SK-N-SH (cell line): ENCODE measurements at regions not wholly inside any gene's neighbourhood (a gene's known extent, or its start where the extent isn't known, plus 50 kb on each side); places are given as distances from the start of the nearest gene placed in this dataset.

Source experiments
- CTCF ChIA-PET: fragments of 300-600, 350-600 bp; formaldehyde crosslinking; extraction: SDS; loops from one replicate; lab custom pipeline; 2021; lab: Yijun Ruan, JAX
- POLR2A ChIA-PET: fragments of 350-600 bp; sonication (Branson Sonifier 250); formaldehyde crosslinking; extraction: SDS; loops from one replicate; lab custom pipeline; 2020; ENCODE audit warnings: antibody characterized with exemption, inconsistent platforms; lab: Yijun Ruan, JAX
- DNase-seq: peaks from one replicate; pipeline ENCODE4 v3.0.0; 2012
- H2AFZ ChIP-seq: fragments of 200-600 bp; sonication (generic); 2 replicates; pipeline ENCODE4 v1.8.1; 2016; ENCODE audit warnings: antibody characterized with exemption, mild to moderate bottlenecking, low read depth
- H3F3A ChIP-seq: fragments of 200-600 bp; sonication (generic); replicated peaks from 2 replicates; pipeline ENCODE3; 2016; ENCODE audit warnings: antibody characterized with exemption, mild to moderate bottlenecking; ENCODE audit not compliant: insufficient read depth
- H3K27ac ChIP-seq, 2 experiments: fragments of 200-500 bp in 1 of 2; fragments of 200-600 bp in 1 of 2; sonication (Bioruptor generic) in 1 of 2; sonication (generic), shearing (Covaris generic) in 1 of 2; 2 replicates each; pipeline versions ENCODE4 v1.5.1 to v1.6.1; 2014 to 2016; ENCODE audit warnings: low read depth in 2 of 2, inconsistent platforms in 1 of 2, low read length in 1 of 2, mild to moderate bottlenecking in 1 of 2, mixed read lengths in 1 of 2
- H3K27me3 ChIP-seq: fragments of 200-600 bp; sonication (generic), shearing (Covaris generic); 2 replicates; pipeline ENCODE4 v1.6.1; 2016; ENCODE audit warnings: mixed run types; ENCODE audit not compliant: insufficient read depth
- H3K36me3 ChIP-seq, 2 experiments: fragments of 200-500 bp in 1 of 2; fragments of 200-600 bp in 1 of 2; sonication (Bioruptor generic) in 1 of 2; sonication (generic) in 1 of 2; replicated peaks in 1 of 2; 2 replicates each; pipeline versions ENCODE3 to v1.5.1; 2014 to 2016; ENCODE audit warnings: low read length in 1 of 2, mild to moderate bottlenecking in 1 of 2; ENCODE audit not compliant: insufficient read depth in 2 of 2, control insufficient read depth in 1 of 2
- H3K4me1 ChIP-seq, 2 experiments: fragments of 200-500 bp in 1 of 2; fragments of 200-600 bp in 1 of 2; sonication (Bioruptor generic) in 1 of 2; sonication (generic), shearing (Covaris generic) in 1 of 2; 2 replicates each; pipeline versions ENCODE4 v1.5.1 to v1.6.1; 2014 to 2016; ENCODE audit warnings: low read depth in 1 of 2, low read length in 1 of 2, mixed run types in 1 of 2; ENCODE audit not compliant: insufficient read depth in 2 of 2, control insufficient read depth in 1 of 2
- H3K4me2 ChIP-seq: fragments of 200-600 bp; sonication (generic), shearing (Covaris generic); 2 replicates; pipeline ENCODE4 v1.6.1; 2017; ENCODE audit warnings: mixed run types
- H3K4me3 ChIP-seq, 2 experiments: fragments of 200-500 bp in 1 of 2; fragments of 200-600 bp in 1 of 2; sonication (Bioruptor generic) in 1 of 2; sonication (generic), shearing (Covaris generic) in 1 of 2; 2 replicates each; pipeline versions ENCODE4 v1.5.1 to v1.8.1; 2014 to 2016; ENCODE audit warnings: low read depth in 2 of 2, inconsistent platforms in 1 of 2, low read length in 1 of 2, mild to moderate bottlenecking in 1 of 2, mixed read lengths in 1 of 2, moderate library complexity in 1 of 2
- H3K79me2 ChIP-seq: fragments of 200-600 bp; sonication (generic); 2 replicates; pipeline ENCODE4 v1.8.1; 2017; ENCODE audit warnings: mild to moderate bottlenecking; ENCODE audit not compliant: insufficient read depth
- H3K9ac ChIP-seq: fragments of 200-600 bp; sonication (generic); 2 replicates; pipeline ENCODE4 v1.6.1; 2017; ENCODE audit warnings: mixed run types
- H3K9me2 ChIP-seq: fragments of 200-600 bp; sonication (generic); 2 replicates; pipeline ENCODE4 v1.6.1; 2017; ENCODE audit warnings: mixed run types
- H3K9me3 ChIP-seq: fragments of 200-600 bp; sonication (generic); 2 replicates; pipeline ENCODE4 v1.6.1; 2017; ENCODE audit warnings: mixed run types, mild to moderate bottlenecking, moderate library complexity
- H4K20me1 ChIP-seq: fragments of 200-600 bp; sonication (generic); 2 replicates; pipeline ENCODE4 v1.6.1; 2017; ENCODE audit warnings: mild to moderate bottlenecking, mixed run types; ENCODE audit not compliant: insufficient read depth
- ELF1 ChIP-seq: IDR thresholded peaks from 2 replicates; pipeline ENCODE4 v1.4.0; 2012
- EP300 ChIP-seq, 2 experiments: IDR thresholded peaks; 2 replicates each; pipeline versions ENCODE4 v1.4.0 to v1.6.1; 2012; ENCODE audit warnings: borderline replicate concordance in 1 of 2, low read depth in 1 of 2, low read length in 1 of 2
- FOSL2 ChIP-seq: IDR thresholded peaks from 2 replicates; pipeline ENCODE4 v1.4.0; 2012; ENCODE audit warnings: low read depth, mild to moderate bottlenecking, moderate library complexity, borderline replicate concordance
- FOXM1 ChIP-seq: IDR thresholded peaks from 2 replicates; pipeline ENCODE4 v1.4.0; 2012; ENCODE audit warnings: low read depth, mild to moderate bottlenecking
- GABPA ChIP-seq: IDR thresholded peaks from 2 replicates; pipeline ENCODE4 v1.4.0; 2012; ENCODE audit warnings: low read depth, mild to moderate bottlenecking
- GATA2 ChIP-seq: sonication (generic); formaldehyde crosslinking; IDR thresholded peaks from 2 replicates; pipeline ENCODE4 v1.5.0; 2020; ENCODE audit warnings: mild to moderate bottlenecking, missing genetic modification reagents
- IRF3 ChIP-seq: fragments of 150-350 bp; IDR thresholded peaks from 2 replicates; pipeline ENCODE4 v1.6.1; 2016; ENCODE audit warnings: mild to moderate bottlenecking, low read depth, low read length
- MAX ChIP-seq: IDR thresholded peaks from 2 replicates; pipeline ENCODE4 v1.4.0; 2012; ENCODE audit warnings: low read depth
- MEF2A ChIP-seq: IDR thresholded peaks from 2 replicates; pipeline ENCODE4 v1.4.0; 2012; ENCODE audit warnings: low read depth, borderline replicate concordance
- MXI1 ChIP-seq: IDR thresholded peaks from 2 replicates; pipeline ENCODE4 v1.6.1; 2012; ENCODE audit warnings: mild to moderate bottlenecking, low read depth, low read length, improper control_type of control experiment
- NRF1 ChIP-seq: IDR thresholded peaks from 2 replicates; pipeline ENCODE4 v1.6.1; 2012; ENCODE audit warnings: low read depth, mild to moderate bottlenecking, low read length
- POLR2AphosphoS5 ChIP-seq: IDR thresholded peaks from 2 replicates; pipeline ENCODE4 v1.6.1; 2012; ENCODE audit warnings: low read depth, low read length
- RAD21 ChIP-seq: IDR thresholded peaks from 2 replicates; pipeline ENCODE4 v1.6.1; 2012; ENCODE audit warnings: mild to moderate bottlenecking, low read length
- RCOR1 ChIP-seq: fragments of 150-350 bp; IDR thresholded peaks from 2 replicates; pipeline ENCODE4 v1.6.1; 2017; ENCODE audit warnings: antibody characterized with exemption, low read length
- RFX5 ChIP-seq: IDR thresholded peaks from 2 replicates; pipeline ENCODE4 v1.6.1; 2012; ENCODE audit warnings: mild to moderate bottlenecking, improper control_type of control experiment, low read length
- RXRA ChIP-seq: IDR thresholded peaks from 2 replicates; pipeline ENCODE4 v1.4.0; 2012; ENCODE audit warnings: low read depth, mild to moderate bottlenecking, borderline replicate concordance
- SIN3A ChIP-seq: IDR thresholded peaks from 2 replicates; pipeline ENCODE4 v1.6.1; 2012; ENCODE audit warnings: low read depth, mild to moderate bottlenecking, low read length, moderate library complexity, borderline replicate concordance
- SMC3 ChIP-seq: IDR thresholded peaks from 2 replicates; pipeline ENCODE4 v1.6.1; 2012; ENCODE audit warnings: low read depth, low read length, improper control_type of control experiment
- TAF1 ChIP-seq: IDR thresholded peaks from 2 replicates; pipeline ENCODE4 v1.6.1; 2012; ENCODE audit warnings: low read depth, mild to moderate bottlenecking, low read length, moderate library complexity, borderline replicate concordance
- TEAD4 ChIP-seq: IDR thresholded peaks from 2 replicates; pipeline ENCODE4 v1.4.0; 2012; ENCODE audit warnings: mild to moderate bottlenecking, borderline replicate concordance; ENCODE audit not compliant: insufficient read depth
- WGBS: methylation state at CpG from one replicate; pipeline ENCODE4 v1.1.6; 2017; ENCODE audit warnings: low lambda C conversion rate; 5-methylcytosine and 5-hydroxymethylcytosine counted together

- Histone ChIP-seq H3K9me2 (no peaks in the 10 kb centered on the region), H3K27ac (no peak overlapping the region), H4K20me1 (no peaks in the 10 kb centered on the region), H3K4me1 (no peaks in the 10 kb centered on the region), H3K27me3 (no peaks in the 10 kb centered on the region), H3F3A (no peaks in the 10 kb centered on the region), H3K9ac (no peak overlapping the region), H3K9me3 (no peaks in the 10 kb centered on the region), H3K36me3 (no peaks in the 10 kb centered on the region), H3K4me2 (no peak overlapping the region), H3K79me2 (no peaks in the 10 kb centered on the region), H2AFZ (no peak overlapping the region), H3K4me3 (no peak overlapping the region)
- no peak for DNase-seq
- WGBS = 36% methylated on average over 4 of the region's 4 CpGs
- POLR2A ChIA-PET = no interaction called here
- TF ChIP-seq GABPA (no peak), TEAD4 (no peak), RAD21 (no peak), SIN3A (no peak), NRF1 (no peak), MAX (no peak), RFX5 (no peak), SMC3 (no peak), TAF1 (no peak)
- CTCF ChIA-PET = interaction anchor here (1.6 to 1.9 kb wide), 2 partner anchors 11 to 139 kb away, joined by 8 to 10 read pairs; no protein-coding TSS in a partner anchor
These were observed 259.7 kb upstream of the CHD6 start for GRCh38 chr20:41877911-41878310.

GRCh38 chr20:41874658-41875057, 256.5 kb upstream of the CHD6 start:
- no peaks in the 10 kb centered on the region for H4K20me1 ChIP-seq
- no peaks in the 10 kb centered on the region for H3K4me1 ChIP-seq
- H3K27me3 ChIP-seq = no peaks in the 10 kb centered on the region
- CTCF ChIA-PET = no interaction called here
- no peak overlapping the region for H3K4me2 ChIP-seq
- H3K9me3 ChIP-seq = no peaks in the 10 kb centered on the region
- no peak overlapping the region for H3K4me3 ChIP-seq
- DNase-seq = no peak
- no peaks in the 10 kb centered on the region for H3K36me3 ChIP-seq
- no peak overlapping the region for H3K9ac ChIP-seq
- H3K27ac ChIP-seq = no peak overlapping the region
- H3F3A ChIP-seq = no peaks in the 10 kb centered on the region
- H2AFZ ChIP-seq = no peak overlapping the region
- H3K79me2 ChIP-seq = no peaks in the 10 kb centered on the region
- H3K9me2 ChIP-seq = no peaks in the 10 kb centered on the region
- TF ChIP-seq FOSL2 (no peak), NRF1 (no peak), POLR2AphosphoS5 (no peak), MEF2A (no peak), SIN3A (no peak), FOXM1 (no peak), EP300 (IDR thresholded peaks at IDR 0.05; ENCODE audit: borderline replicate concordance in 1 of 2, low read depth in 1 of 2, low read length in 1 of 2) (no peak)
- TF ChIP-seq, all 33 proteins: peak for 0
- 4% methylated on average over 1 of the region's 1 CpG for WGBS
- POLR2A ChIA-PET = no interaction called here

- ChIA-PET POLR2A (no interaction called here), CTCF (interaction anchor here (0.9 kb wide), 1 partner anchor 16 kb away, joined by 3 read pairs; no protein-coding TSS in a partner anchor)
- no peak for DNase-seq
- Histone ChIP-seq H3K4me1 (no peaks in the 10 kb centered on the region), H3K27me3 (no peaks in the 10 kb centered on the region), H2AFZ (no peak overlapping the region), H3K36me3 (peaks cover 0 to 2% of the 10 kb centered on the region in 2 experiments), H3K9me3 (peaks cover 13% of the 10 kb centered on the region; the same call in 1 of the 2 replicates), H3K4me2 (no peak overlapping the region), H4K20me1 (no peaks in the 10 kb centered on the region), H3K4me3 (no peak overlapping the region), H3K79me2 (no peaks in the 10 kb centered on the region), H3K9me2 (no peaks in the 10 kb centered on the region), H3F3A (no peaks in the 10 kb centered on the region), H3K9ac (no peak overlapping the region), H3K27ac (no peak overlapping the region)
- no peak for TF ChIP-seq TAF1
- no peak for TF ChIP-seq RCOR1
- TF ChIP-seq ELF1 = no peak
- TF ChIP-seq RFX5 = no peak
- TF ChIP-seq GABPA = no peak
- no peak for TF ChIP-seq RXRA
- no peak for TF ChIP-seq MXI1
- no peak for TF ChIP-seq IRF3
- TF ChIP-seq FOXM1 = no peak
- no peak for TF ChIP-seq GATA2 (CRISPR knock-in tag)
- 30% methylated on average over 4 of the region's 4 CpGs for WGBS
These were observed 254.8 kb upstream of the CHD6 start for GRCh38 chr20:41872930-41873329.
